Ovary (tissue), 3 donors: ENCODE measurements at regions not wholly inside any gene's neighbourhood (a gene's known extent, or its start where the extent isn't known, plus 50 kb on each side); places are given as distances from the start of the nearest gene placed in this dataset.

Experiments
- EP300 ChIP-seq: sonication (generic); formaldehyde crosslinking; IDR thresholded peaks from one replicate; pipeline ENCODE4 v1.6.1; 2017; ENCODE audit warnings: antibody characterized with exemption
- POLR2A ChIP-seq: fragments of 450-650 bp; IDR thresholded peaks from one replicate; pipeline ENCODE4 v1.6.1; 2017; ENCODE audit warnings: antibody characterized with exemption, mild to moderate bottlenecking, moderate library complexity
- TF ChIP-seq, protein P1 (sequence below), 3 donors: fragments of 450-650 bp in 2 of 3; fragments of 200-600 bp in 1 of 3; IDR thresholded peaks; one replicate each; pipeline versions ENCODE4 v1.5.1 to v1.8.0; 2016 to 2022; ENCODE audit warnings: antibody characterized with exemption in 3 of 3, mild to moderate bottlenecking in 1 of 3
- donor health status: DM: no; HTN: no; CAD: no.

- TF ChIP-seq, protein P1, sequence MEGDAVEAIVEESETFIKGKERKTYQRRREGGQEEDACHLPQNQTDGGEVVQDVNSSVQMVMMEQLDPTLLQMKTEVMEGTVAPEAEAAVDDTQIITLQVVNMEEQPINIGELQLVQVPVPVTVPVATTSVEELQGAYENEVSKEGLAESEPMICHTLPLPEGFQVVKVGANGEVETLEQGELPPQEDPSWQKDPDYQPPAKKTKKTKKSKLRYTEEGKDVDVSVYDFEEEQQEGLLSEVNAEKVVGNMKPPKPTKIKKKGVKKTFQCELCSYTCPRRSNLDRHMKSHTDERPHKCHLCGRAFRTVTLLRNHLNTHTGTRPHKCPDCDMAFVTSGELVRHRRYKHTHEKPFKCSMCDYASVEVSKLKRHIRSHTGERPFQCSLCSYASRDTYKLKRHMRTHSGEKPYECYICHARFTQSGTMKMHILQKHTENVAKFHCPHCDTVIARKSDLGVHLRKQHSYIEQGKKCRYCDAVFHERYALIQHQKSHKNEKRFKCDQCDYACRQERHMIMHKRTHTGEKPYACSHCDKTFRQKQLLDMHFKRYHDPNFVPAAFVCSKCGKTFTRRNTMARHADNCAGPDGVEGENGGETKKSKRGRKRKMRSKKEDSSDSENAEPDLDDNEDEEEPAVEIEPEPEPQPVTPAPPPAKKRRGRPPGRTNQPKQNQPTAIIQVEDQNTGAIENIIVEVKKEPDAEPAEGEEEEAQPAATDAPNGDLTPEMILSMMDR (IDR thresholded peaks at IDR 0.05), result no peak
- TF ChIP-seq POLR2A (no peak), EP300 (no peak)
Observed at GRCh38 chr10:105797234-105797890, 1156.3 kb downstream of the SORCS3 start.
